Immature natural killer cell (primary cell): ENCODE measurements at regions not wholly inside any gene's neighbourhood (a gene's known extent, or its start where the extent isn't known, plus 50 kb on each side); places are given as distances from the start of the nearest gene placed in this dataset.
"Not testable (repeated sequence)": the region's sequence is repeated elsewhere in the genome, so short reads cannot be mapped to it uniquely, and the experiment has no call there.

Experiments
- DNase-seq, 3 donors: peaks; one replicate each; pipeline ENCODE4 v3.0.0; 2022; ENCODE audit warnings: mixed read lengths in 1 of 3
- H3K27ac Mint-ChIP-seq, 6 donors: one replicate each; pipeline ENCODE4 v1.8.0; 2020; ENCODE audit warnings: mixed read lengths in 6 of 6, mild to moderate bottlenecking in 5 of 6, inconsistent platforms in 4 of 6, moderate library complexity in 3 of 6
- H3K27me3 Mint-ChIP-seq, 3 donors: one replicate each; pipeline ENCODE4 v1.8.0; 2020 to 2021; ENCODE audit warnings: low read depth in 3 of 3, mild to moderate bottlenecking in 3 of 3, mixed read lengths in 3 of 3, moderate library complexity in 3 of 3, inconsistent platforms in 1 of 3
- H3K36me3 Mint-ChIP-seq, 3 donors: one replicate each; pipeline ENCODE4 v1.8.0; 2020; ENCODE audit warnings: mixed read lengths in 3 of 3, inconsistent platforms in 2 of 3, mild to moderate bottlenecking in 2 of 3
- H3K4me1 Mint-ChIP-seq, 2 donors: one replicate each; pipeline ENCODE4 v1.8.0; 2020; ENCODE audit warnings: inconsistent platforms in 2 of 2, mild to moderate bottlenecking in 2 of 2, mixed read lengths in 2 of 2, moderate library complexity in 1 of 2
- H3K4me3 Mint-ChIP-seq, 5 donors: one replicate each; pipeline ENCODE4 v1.8.0; 2020; ENCODE audit warnings: mild to moderate bottlenecking in 5 of 5, mixed read lengths in 5 of 5, inconsistent platforms in 3 of 5, moderate library complexity in 3 of 5
- H3K9me3 Mint-ChIP-seq, 6 donors: one replicate each; pipeline ENCODE4 v1.8.0; 2020; ENCODE audit warnings: mild to moderate bottlenecking in 6 of 6, mixed read lengths in 6 of 6, inconsistent platforms in 4 of 6, moderate library complexity in 3 of 6

DNA sequence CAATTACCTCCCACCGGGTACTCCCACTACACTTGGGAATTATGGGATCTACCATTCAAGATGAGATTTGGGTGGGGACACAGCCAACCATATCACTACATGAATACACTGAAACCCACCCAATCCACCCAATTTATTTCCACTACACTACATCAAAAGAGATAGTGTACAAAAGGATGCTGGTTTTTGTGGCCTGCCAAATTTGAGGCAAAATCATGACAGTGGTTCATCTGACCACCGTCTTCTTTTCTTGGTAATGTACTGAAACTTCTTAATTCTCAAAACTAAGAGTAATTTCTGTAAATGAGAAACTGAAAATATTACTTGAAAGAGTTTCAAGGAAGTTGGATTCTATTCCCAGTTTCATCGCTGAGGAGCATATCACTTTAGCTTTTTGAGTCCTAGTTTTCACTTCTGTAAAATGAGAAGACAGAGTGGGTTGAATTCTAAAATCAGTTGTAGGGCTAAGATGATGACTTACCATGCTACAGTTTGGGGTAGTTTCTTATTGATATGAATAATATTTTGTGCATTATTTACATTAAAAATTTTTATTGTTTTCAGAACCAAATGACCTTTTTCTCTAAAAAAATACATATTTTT is 360.4 kb upstream of the CNTN6 start:
- no peak overlapping the region for H3K4me3 Mint-ChIP-seq
- peaks cover 0 to 2% (median 0%) of the 10 kb centered on the region in 3 donors for H3K27me3 Mint-ChIP-seq
- no peak for DNase-seq
- H3K4me1 Mint-ChIP-seq = no peaks in the 10 kb centered on the region
- peaks cover 0 to 3% (median 0%) of the 10 kb centered on the region in 3 donors for H3K36me3 Mint-ChIP-seq
- peaks cover 6 to 35% (median 22%) of the 10 kb centered on the region in 6 donors for H3K9me3 Mint-ChIP-seq
- no peak overlapping the region for H3K27ac Mint-ChIP-seq

- no peak for DNase-seq
- H3K4me3 Mint-ChIP-seq = no peak overlapping the region
- H3K36me3 Mint-ChIP-seq = peaks cover 0 to 4% (median 0%) of the 10 kb centered on the region in 3 donors
- peaks cover 0 to 2% (median 0%) of the 10 kb centered on the region in 3 donors for H3K27me3 Mint-ChIP-seq
- H3K27ac Mint-ChIP-seq = no peak overlapping the region
- no peaks in the 10 kb centered on the region for H3K4me1 Mint-ChIP-seq
- peaks cover 6 to 39% (median 25%) of the 10 kb centered on the region in 6 donors for H3K9me3 Mint-ChIP-seq
Observed at GRCh38 chr3:733313-733712, 359.5 kb upstream of the CNTN6 start.

- no peak overlapping the region for H3K27ac Mint-ChIP-seq
- DNase-seq = no peak
- no peaks in the 10 kb centered on the region for H3K27me3 Mint-ChIP-seq
- H3K4me3 Mint-ChIP-seq = no peak overlapping the region
- H3K36me3 Mint-ChIP-seq = peaks cover 0 to 4% (median 0%) of the 10 kb centered on the region in 3 donors
- H3K4me1 Mint-ChIP-seq = no peaks in the 10 kb centered on the region
- peaks cover 12 to 60% (median 40%) of the 10 kb centered on the region in 6 donors for H3K9me3 Mint-ChIP-seq
Observed at GRCh38 chr3:757711-758110, 335.1 kb upstream of the CNTN6 start.

GRCh38 chr3:759106-759505 is 333.7 kb upstream of the CNTN6 start:
- Mint-ChIP-seq H3K4me1 (no peaks in the 10 kb centered on the region), H3K9me3 (peaks cover 4 to 52% (median 33%) of the 10 kb centered on the region in 6 donors), H3K36me3 (peaks cover 0 to 4% (median 0%) of the 10 kb centered on the region in 3 donors), H3K27ac (no peak overlapping the region), H3K4me3 (no peak overlapping the region), H3K27me3 (no peaks in the 10 kb centered on the region)
- DNase-seq = no peak

- not testable (repeated sequence) for H3K27me3 Mint-ChIP-seq, H3K36me3 Mint-ChIP-seq, H3K27ac Mint-ChIP-seq, DNase-seq, H3K4me3 Mint-ChIP-seq, H3K4me1 Mint-ChIP-seq
- peaks cover 14 to 61% (median 33%) of the 10 kb centered on the region in 6 donors for H3K9me3 Mint-ChIP-seq
Observed at GRCh38 chr3:773433-773832, 319.4 kb upstream of the CNTN6 start.

DNA sequence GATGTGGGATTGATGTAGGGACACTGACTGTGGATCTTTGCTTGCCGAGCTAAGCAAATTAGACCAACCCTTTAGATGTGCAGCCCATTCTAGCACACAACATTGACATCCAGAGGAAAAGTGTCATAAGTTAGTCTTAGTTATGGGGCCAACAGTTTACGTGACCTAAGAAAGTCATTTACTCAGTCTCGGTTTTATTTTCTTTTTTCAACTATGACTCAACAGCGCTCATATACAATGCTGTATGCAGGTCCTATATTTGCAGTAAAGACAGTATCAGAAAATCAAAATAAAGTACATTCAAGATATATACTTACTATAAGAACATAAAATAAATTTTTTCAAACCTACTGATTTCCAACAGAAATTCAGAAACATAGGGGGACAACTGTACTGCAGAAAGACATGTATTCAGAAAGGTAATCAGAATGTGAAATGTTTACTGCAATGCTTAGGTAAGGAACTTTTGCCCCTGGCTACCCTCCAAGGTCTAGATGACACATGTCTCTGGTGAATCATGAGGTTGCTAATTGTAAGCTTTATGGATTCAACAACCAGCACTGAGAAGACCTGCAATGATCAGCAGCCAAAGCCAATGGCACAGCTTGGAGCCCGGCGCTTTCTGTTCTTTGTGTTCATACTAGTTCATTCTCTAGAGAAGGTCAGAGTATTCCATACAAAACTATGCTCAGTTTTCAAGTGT is 317.5 kb upstream of the CNTN6 start:
- H3K9me3 Mint-ChIP-seq = peaks cover 11 to 64% (median 34%) of the 10 kb centered on the region in 6 donors
- DNase-seq = no peak

GRCh38 chr3:780505-780904 is 312.3 kb upstream of the CNTN6 start:
- peaks cover 0 to 4% (median 0%) of the 10 kb centered on the region in 3 donors for H3K36me3 Mint-ChIP-seq
- peaks cover 5 to 48% (median 27%) of the 10 kb centered on the region in 6 donors for H3K9me3 Mint-ChIP-seq
- no peaks in the 10 kb centered on the region for H3K4me1 Mint-ChIP-seq

More for the DNA sequence above, 317.5 kb upstream of the CNTN6 start:
- H3K4me3 Mint-ChIP-seq = no peak overlapping the region
- no peaks in the 10 kb centered on the region for H3K27me3 Mint-ChIP-seq
- H3K36me3 Mint-ChIP-seq = no peaks in the 10 kb centered on the region
- no peak overlapping the region for H3K27ac Mint-ChIP-seq
- H3K4me1 Mint-ChIP-seq = no peaks in the 10 kb centered on the region

DNA sequence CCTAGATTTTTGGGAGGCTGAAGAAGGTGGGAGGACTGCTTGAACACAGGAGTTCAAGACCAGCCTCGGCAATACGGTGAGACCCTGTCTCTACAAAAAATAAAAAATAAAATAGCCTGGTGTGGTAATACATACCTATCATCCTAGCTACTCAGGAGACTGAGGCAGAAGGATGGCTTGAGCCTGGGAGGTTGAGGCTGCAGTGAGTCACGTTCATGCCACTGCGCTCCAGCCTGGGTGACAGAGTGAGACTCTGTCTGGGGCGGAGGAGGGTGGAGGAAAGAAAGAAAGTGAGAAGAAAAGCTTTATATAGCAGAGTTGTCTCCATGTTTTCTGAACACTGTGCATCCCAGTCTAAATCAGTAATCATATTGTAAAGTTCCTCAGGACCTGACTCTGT is 301.4 kb upstream of the CNTN6 start:
- Mint-ChIP-seq H3K4me1 (no peaks in the 10 kb centered on the region), H3K27ac (no peak overlapping the region), H3K9me3 (peaks cover 12 to 42% (median 18%) of the 10 kb centered on the region in 6 donors), H3K36me3 (no peaks in the 10 kb centered on the region), H3K27me3 (no peaks in the 10 kb centered on the region), H3K4me3 (no peak overlapping the region)
- DNase-seq = no peak

More at GRCh38 chr3:780505-780904, 312.3 kb upstream of the CNTN6 start:
- DNase-seq = no peak
- no peak overlapping the region for H3K4me3 Mint-ChIP-seq
- no peaks in the 10 kb centered on the region for H3K27me3 Mint-ChIP-seq
- no peak overlapping the region for H3K27ac Mint-ChIP-seq

GRCh38 chr3:792630-793029 is 300.2 kb upstream of the CNTN6 start:
- Mint-ChIP-seq H3K9me3 (peaks cover 12 to 42% (median 18%) of the 10 kb centered on the region in 6 donors), H3K27me3 (no peaks in the 10 kb centered on the region), H3K27ac (no peak overlapping the region), H3K4me1 (no peaks in the 10 kb centered on the region), H3K36me3 (no peaks in the 10 kb centered on the region), H3K4me3 (no peak overlapping the region)
- DNase-seq = no peak

DNA sequence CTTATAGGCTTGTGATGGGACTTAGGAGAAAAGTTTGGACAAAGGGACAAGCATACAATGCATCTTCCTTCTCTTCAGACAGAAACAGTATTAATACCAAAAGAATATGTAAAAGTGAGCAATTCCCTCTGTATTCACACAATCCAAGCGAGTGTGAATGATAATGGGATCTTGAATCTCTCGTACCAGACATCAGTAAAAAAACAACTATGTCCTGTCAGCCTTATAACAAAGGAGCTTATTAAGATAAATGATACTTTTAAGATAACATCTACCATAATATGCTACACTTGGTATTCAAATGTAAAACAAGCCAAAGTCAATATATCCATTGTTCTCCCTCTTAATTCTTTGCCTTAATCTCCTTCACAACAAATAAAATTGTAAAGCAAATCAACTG is 288.6 kb upstream of the CNTN6 start:
- no peaks in the 10 kb centered on the region for H3K27me3 Mint-ChIP-seq

DNA sequence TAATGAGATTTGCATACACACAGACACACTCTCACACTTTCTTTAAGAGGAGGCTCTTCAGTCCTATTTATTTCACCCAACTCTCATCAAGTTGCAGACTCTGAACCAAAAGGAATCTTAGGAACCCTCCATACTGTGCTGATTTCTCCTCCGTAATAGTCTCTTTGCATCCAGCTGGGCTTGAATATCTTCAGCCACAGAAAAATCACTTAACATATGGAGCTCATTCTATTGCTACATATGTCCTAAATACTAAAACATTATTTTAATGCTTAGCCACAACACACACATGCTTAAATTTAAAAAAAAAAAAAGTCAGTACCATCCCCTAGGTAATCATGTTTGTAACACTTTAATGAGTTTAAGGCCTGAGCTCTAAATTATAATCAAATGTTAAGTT is 287.5 kb upstream of the CNTN6 start:
- H3K36me3 Mint-ChIP-seq = no peaks in the 10 kb centered on the region
- no peak overlapping the region for H3K27ac Mint-ChIP-seq
- no peaks in the 10 kb centered on the region for H3K27me3 Mint-ChIP-seq
- H3K4me3 Mint-ChIP-seq = no peak overlapping the region
- no peaks in the 10 kb centered on the region for H3K4me1 Mint-ChIP-seq
- no peak for DNase-seq
- H3K9me3 Mint-ChIP-seq = peaks cover 2 to 35% (median 17%) of the 10 kb centered on the region in 6 donors

More for the DNA sequence above, 288.6 kb upstream of the CNTN6 start:
- Mint-ChIP-seq H3K4me1 (no peaks in the 10 kb centered on the region), H3K36me3 (no peaks in the 10 kb centered on the region), H3K27ac (no peak overlapping the region), H3K4me3 (no peak overlapping the region), H3K9me3 (peaks cover 2 to 46% (median 17%) of the 10 kb centered on the region in 6 donors)
- DNase-seq = no peak

- H3K9me3 Mint-ChIP-seq = peaks cover 2 to 34% (median 17%) of the 10 kb centered on the region in 6 donors
- H3K27me3 Mint-ChIP-seq = no peaks in the 10 kb centered on the region
- H3K4me3 Mint-ChIP-seq = no peak overlapping the region
- H3K36me3 Mint-ChIP-seq = no peaks in the 10 kb centered on the region
- DNase-seq = no peak
- no peaks in the 10 kb centered on the region for H3K4me1 Mint-ChIP-seq
- H3K27ac Mint-ChIP-seq = no peak overlapping the region
Observed at GRCh38 chr3:806006-806405, 286.8 kb upstream of the CNTN6 start.

- H3K4me3 Mint-ChIP-seq = no peak overlapping the region
- H3K27me3 Mint-ChIP-seq = peaks cover 3% of the 10 kb centered on the region in 3 donors
- H3K9me3 Mint-ChIP-seq = peaks cover 8 to 47% (median 30%) of the 10 kb centered on the region in 6 donors
- no peak overlapping the region for H3K27ac Mint-ChIP-seq
- no peaks in the 10 kb centered on the region for H3K4me1 Mint-ChIP-seq
- DNase-seq = no peak
- H3K36me3 Mint-ChIP-seq = peaks cover 0 to 3% (median 0%) of the 10 kb centered on the region in 3 donors
Observed at GRCh38 chr3:816605-817004, 276.2 kb upstream of the CNTN6 start.

GRCh38 chr3:834679-835078 is 258.1 kb upstream of the CNTN6 start:
- H3K4me1 Mint-ChIP-seq = no peaks in the 10 kb centered on the region
- no peak for DNase-seq
- H3K27me3 Mint-ChIP-seq = peaks cover 0 to 6% (median 6%) of the 10 kb centered on the region in 3 donors
- H3K9me3 Mint-ChIP-seq = peaks cover 12 to 33% (median 16%) of the 10 kb centered on the region in 6 donors
- H3K36me3 Mint-ChIP-seq = no peaks in the 10 kb centered on the region
- H3K4me3 Mint-ChIP-seq = no peak overlapping the region
- H3K27ac Mint-ChIP-seq = no peak overlapping the region
